ENCODE measurements at regions not wholly inside any gene's neighbourhood (a gene's known extent, or its start where the extent isn't known, plus 50 kb on each side); places are given as distances from the start of the nearest gene placed in this dataset.

DNA sequence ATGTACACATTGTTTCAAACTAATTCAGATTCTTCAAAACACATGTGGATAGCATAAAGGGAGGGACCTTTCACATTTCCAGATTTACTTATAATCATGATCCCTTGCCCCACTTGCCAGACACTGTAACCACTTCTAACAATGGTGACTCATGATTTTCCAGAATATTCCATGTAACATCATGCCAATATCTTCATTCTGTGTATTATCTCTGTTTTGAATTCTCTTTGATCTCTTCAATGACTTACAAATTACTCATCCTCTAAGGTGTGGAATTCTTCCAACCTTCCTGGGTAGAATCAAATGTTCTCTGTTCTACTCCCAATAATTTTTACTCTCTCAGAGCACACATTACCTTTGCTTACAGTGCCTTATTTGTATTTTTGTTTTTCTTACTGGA is 517.1 kb downstream of the PCDH7 start:
- TF ChIP-seq, protein P1, sequence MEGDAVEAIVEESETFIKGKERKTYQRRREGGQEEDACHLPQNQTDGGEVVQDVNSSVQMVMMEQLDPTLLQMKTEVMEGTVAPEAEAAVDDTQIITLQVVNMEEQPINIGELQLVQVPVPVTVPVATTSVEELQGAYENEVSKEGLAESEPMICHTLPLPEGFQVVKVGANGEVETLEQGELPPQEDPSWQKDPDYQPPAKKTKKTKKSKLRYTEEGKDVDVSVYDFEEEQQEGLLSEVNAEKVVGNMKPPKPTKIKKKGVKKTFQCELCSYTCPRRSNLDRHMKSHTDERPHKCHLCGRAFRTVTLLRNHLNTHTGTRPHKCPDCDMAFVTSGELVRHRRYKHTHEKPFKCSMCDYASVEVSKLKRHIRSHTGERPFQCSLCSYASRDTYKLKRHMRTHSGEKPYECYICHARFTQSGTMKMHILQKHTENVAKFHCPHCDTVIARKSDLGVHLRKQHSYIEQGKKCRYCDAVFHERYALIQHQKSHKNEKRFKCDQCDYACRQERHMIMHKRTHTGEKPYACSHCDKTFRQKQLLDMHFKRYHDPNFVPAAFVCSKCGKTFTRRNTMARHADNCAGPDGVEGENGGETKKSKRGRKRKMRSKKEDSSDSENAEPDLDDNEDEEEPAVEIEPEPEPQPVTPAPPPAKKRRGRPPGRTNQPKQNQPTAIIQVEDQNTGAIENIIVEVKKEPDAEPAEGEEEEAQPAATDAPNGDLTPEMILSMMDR (IDR thresholded peaks at IDR 0.05), result no peak
- TF ChIP-seq POLR2A (IDR thresholded peaks at IDR 0.05), result no peak
- no peak for TF ChIP-seq POLR2AphosphoS5 (IDR thresholded peaks at IDR 0.05)
